SK-N-SH (cell line): ENCODE measurements at regions not wholly inside any gene's neighbourhood (a gene's known extent, or its start where the extent isn't known, plus 50 kb on each side); places are given as distances from the start of the nearest gene placed in this dataset.

Source experiments
- CTCF ChIA-PET: fragments of 300-600, 350-600 bp; formaldehyde crosslinking; extraction: SDS; loops from one replicate; lab custom pipeline; 2021; lab: Yijun Ruan, JAX
- POLR2A ChIA-PET: fragments of 350-600 bp; sonication (Branson Sonifier 250); formaldehyde crosslinking; extraction: SDS; loops from one replicate; lab custom pipeline; 2020; ENCODE audit warnings: antibody characterized with exemption, inconsistent platforms; lab: Yijun Ruan, JAX
- DNase-seq: peaks from one replicate; pipeline ENCODE4 v3.0.0; 2012
- H2AFZ ChIP-seq: fragments of 200-600 bp; sonication (generic); 2 replicates; pipeline ENCODE4 v1.8.1; 2016; ENCODE audit warnings: antibody characterized with exemption, mild to moderate bottlenecking, low read depth
- H3F3A ChIP-seq: fragments of 200-600 bp; sonication (generic); replicated peaks from 2 replicates; pipeline ENCODE3; 2016; ENCODE audit warnings: antibody characterized with exemption, mild to moderate bottlenecking; ENCODE audit not compliant: insufficient read depth
- H3K27ac ChIP-seq, 2 experiments: fragments of 200-500 bp in 1 of 2; fragments of 200-600 bp in 1 of 2; sonication (Bioruptor generic) in 1 of 2; sonication (generic), shearing (Covaris generic) in 1 of 2; 2 replicates each; pipeline versions ENCODE4 v1.5.1 to v1.6.1; 2014 to 2016; ENCODE audit warnings: low read depth in 2 of 2, inconsistent platforms in 1 of 2, low read length in 1 of 2, mild to moderate bottlenecking in 1 of 2, mixed read lengths in 1 of 2
- H3K27me3 ChIP-seq: fragments of 200-600 bp; sonication (generic), shearing (Covaris generic); 2 replicates; pipeline ENCODE4 v1.6.1; 2016; ENCODE audit warnings: mixed run types; ENCODE audit not compliant: insufficient read depth
- H3K36me3 ChIP-seq, 2 experiments: fragments of 200-500 bp in 1 of 2; fragments of 200-600 bp in 1 of 2; sonication (Bioruptor generic) in 1 of 2; sonication (generic) in 1 of 2; replicated peaks in 1 of 2; 2 replicates each; pipeline versions ENCODE3 to v1.5.1; 2014 to 2016; ENCODE audit warnings: low read length in 1 of 2, mild to moderate bottlenecking in 1 of 2; ENCODE audit not compliant: insufficient read depth in 2 of 2, control insufficient read depth in 1 of 2
- H3K4me1 ChIP-seq, 2 experiments: fragments of 200-500 bp in 1 of 2; fragments of 200-600 bp in 1 of 2; sonication (Bioruptor generic) in 1 of 2; sonication (generic), shearing (Covaris generic) in 1 of 2; 2 replicates each; pipeline versions ENCODE4 v1.5.1 to v1.6.1; 2014 to 2016; ENCODE audit warnings: low read depth in 1 of 2, low read length in 1 of 2, mixed run types in 1 of 2; ENCODE audit not compliant: insufficient read depth in 2 of 2, control insufficient read depth in 1 of 2
- H3K4me2 ChIP-seq: fragments of 200-600 bp; sonication (generic), shearing (Covaris generic); 2 replicates; pipeline ENCODE4 v1.6.1; 2017; ENCODE audit warnings: mixed run types
- H3K4me3 ChIP-seq, 2 experiments: fragments of 200-500 bp in 1 of 2; fragments of 200-600 bp in 1 of 2; sonication (Bioruptor generic) in 1 of 2; sonication (generic), shearing (Covaris generic) in 1 of 2; 2 replicates each; pipeline versions ENCODE4 v1.5.1 to v1.8.1; 2014 to 2016; ENCODE audit warnings: low read depth in 2 of 2, inconsistent platforms in 1 of 2, low read length in 1 of 2, mild to moderate bottlenecking in 1 of 2, mixed read lengths in 1 of 2, moderate library complexity in 1 of 2
- H3K79me2 ChIP-seq: fragments of 200-600 bp; sonication (generic); 2 replicates; pipeline ENCODE4 v1.8.1; 2017; ENCODE audit warnings: mild to moderate bottlenecking; ENCODE audit not compliant: insufficient read depth
- H3K9ac ChIP-seq: fragments of 200-600 bp; sonication (generic); 2 replicates; pipeline ENCODE4 v1.6.1; 2017; ENCODE audit warnings: mixed run types
- H3K9me2 ChIP-seq: fragments of 200-600 bp; sonication (generic); 2 replicates; pipeline ENCODE4 v1.6.1; 2017; ENCODE audit warnings: mixed run types
- H3K9me3 ChIP-seq: fragments of 200-600 bp; sonication (generic); 2 replicates; pipeline ENCODE4 v1.6.1; 2017; ENCODE audit warnings: mixed run types, mild to moderate bottlenecking, moderate library complexity
- H4K20me1 ChIP-seq: fragments of 200-600 bp; sonication (generic); 2 replicates; pipeline ENCODE4 v1.6.1; 2017; ENCODE audit warnings: mild to moderate bottlenecking, mixed run types; ENCODE audit not compliant: insufficient read depth
- EP300 ChIP-seq, 2 experiments: IDR thresholded peaks; 2 replicates each; pipeline versions ENCODE4 v1.4.0 to v1.6.1; 2012; ENCODE audit warnings: borderline replicate concordance in 1 of 2, low read depth in 1 of 2, low read length in 1 of 2
- EZH2phosphoT487 ChIP-seq: fragments of 200-600 bp; sonication (generic); IDR thresholded peaks from 2 replicates; pipeline ENCODE4 v1.6.1; 2017; ENCODE audit warnings: low read depth, mixed run types, mild to moderate bottlenecking, antibody characterized with exemption, moderate library complexity, borderline replicate concordance
- FOSL2 ChIP-seq: IDR thresholded peaks from 2 replicates; pipeline ENCODE4 v1.4.0; 2012; ENCODE audit warnings: low read depth, mild to moderate bottlenecking, moderate library complexity, borderline replicate concordance
- FOXJ3 ChIP-seq: sonication (generic); formaldehyde crosslinking; IDR thresholded peaks from 2 replicates; pipeline ENCODE4 v1.5.1; 2020; ENCODE audit warnings: mild to moderate bottlenecking, missing genetic modification reagents
- FOXM1 ChIP-seq: IDR thresholded peaks from 2 replicates; pipeline ENCODE4 v1.4.0; 2012; ENCODE audit warnings: low read depth, mild to moderate bottlenecking
- JUND ChIP-seq: IDR thresholded peaks from 2 replicates; pipeline ENCODE4 v1.4.0; 2012
- NFIC ChIP-seq: IDR thresholded peaks from 2 replicates; pipeline ENCODE4 v1.4.0; 2012; ENCODE audit warnings: borderline replicate concordance
- NRF1 ChIP-seq: IDR thresholded peaks from 2 replicates; pipeline ENCODE4 v1.6.1; 2012; ENCODE audit warnings: low read depth, mild to moderate bottlenecking, low read length
- POLR2AphosphoS5 ChIP-seq: IDR thresholded peaks from 2 replicates; pipeline ENCODE4 v1.6.1; 2012; ENCODE audit warnings: low read depth, low read length
- RAD21 ChIP-seq: IDR thresholded peaks from 2 replicates; pipeline ENCODE4 v1.6.1; 2012; ENCODE audit warnings: mild to moderate bottlenecking, low read length
- RXRA ChIP-seq: IDR thresholded peaks from 2 replicates; pipeline ENCODE4 v1.4.0; 2012; ENCODE audit warnings: low read depth, mild to moderate bottlenecking, borderline replicate concordance
- SIN3A ChIP-seq: IDR thresholded peaks from 2 replicates; pipeline ENCODE4 v1.6.1; 2012; ENCODE audit warnings: low read depth, mild to moderate bottlenecking, low read length, moderate library complexity, borderline replicate concordance
- SMC3 ChIP-seq: IDR thresholded peaks from 2 replicates; pipeline ENCODE4 v1.6.1; 2012; ENCODE audit warnings: low read depth, low read length, improper control_type of control experiment
- TAF1 ChIP-seq: IDR thresholded peaks from 2 replicates; pipeline ENCODE4 v1.6.1; 2012; ENCODE audit warnings: low read depth, mild to moderate bottlenecking, low read length, moderate library complexity, borderline replicate concordance
- TCF12 ChIP-seq: IDR thresholded peaks from 2 replicates; pipeline ENCODE4 v1.4.0; 2012
- TEAD4 ChIP-seq: IDR thresholded peaks from 2 replicates; pipeline ENCODE4 v1.4.0; 2012; ENCODE audit warnings: mild to moderate bottlenecking, borderline replicate concordance; ENCODE audit not compliant: insufficient read depth
- YY1 ChIP-seq: IDR thresholded peaks from 2 replicates; pipeline ENCODE4 v1.4.0; 2012; ENCODE audit warnings: low read depth, mild to moderate bottlenecking
- WGBS: methylation state at CpG from one replicate; pipeline ENCODE4 v1.1.6; 2017; ENCODE audit warnings: low lambda C conversion rate; 5-methylcytosine and 5-hydroxymethylcytosine counted together
- TF ChIP-seq, protein P1 (sequence below): fragments of 150-350 bp; IDR thresholded peaks from 2 replicates; pipeline ENCODE4 v1.6.1; 2017; ENCODE audit warnings: antibody characterized with exemption, low read length, low read depth, borderline replicate concordance
- TF ChIP-seq, protein P2 (sequence below): IDR thresholded peaks from 2 replicates; pipeline ENCODE4 v1.4.0; 2012; ENCODE audit warnings: low read depth, borderline replicate concordance
- TF ChIP-seq, protein P3 (sequence below): fragments of 200-600 bp; sonication (generic); IDR thresholded peaks from 2 replicates; pipeline ENCODE4 v1.6.1; 2017; ENCODE audit warnings: antibody characterized with exemption, mild to moderate bottlenecking, moderate library complexity

DNA sequence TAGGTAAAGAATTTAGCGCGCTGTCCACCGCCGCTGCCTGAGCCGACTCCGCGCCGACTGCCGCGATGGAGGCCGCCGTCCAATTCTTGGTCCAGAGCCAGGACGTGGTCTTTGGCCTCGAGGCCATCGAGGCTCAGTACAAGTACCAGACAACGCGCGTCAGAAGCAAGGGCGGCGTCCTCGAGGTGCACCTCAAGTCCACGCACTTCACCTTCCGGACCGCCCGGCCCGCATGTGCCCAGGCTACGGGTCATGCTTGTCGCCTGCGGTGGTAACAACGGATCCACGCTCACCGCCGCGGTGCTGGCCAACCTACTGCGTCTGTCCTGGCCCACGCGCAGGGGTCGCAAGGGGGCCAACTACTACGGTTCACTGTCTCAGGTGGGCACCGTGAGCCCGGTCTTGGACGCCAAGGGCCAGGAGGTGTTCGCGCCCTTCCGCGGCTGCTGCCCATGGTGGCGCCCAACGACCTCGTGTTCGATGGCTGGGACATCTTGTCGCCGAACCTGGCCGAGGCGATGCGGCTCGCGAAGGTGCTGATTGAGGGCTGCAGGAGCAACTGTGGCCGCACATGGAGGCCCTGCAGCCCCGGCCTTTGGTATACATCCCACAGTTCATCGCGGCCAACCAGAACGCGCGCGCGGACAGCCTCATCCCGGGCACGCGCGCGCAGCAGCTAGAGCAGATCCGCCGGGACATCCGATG lies 128.0 kb downstream of the ANAPC4 start:
- no peaks in the 10 kb centered on the region for H4K20me1 ChIP-seq
- H3K9ac ChIP-seq, result no peak overlapping the region
- H2AFZ ChIP-seq, result no peak overlapping the region
- no peak for DNase-seq
- ChIA-PET CTCF (no interaction called here), POLR2A (no interaction called here)
- 91% methylated on average over 71 of the region's 74 CpGs for WGBS
- H3K4me2 ChIP-seq, result no peak overlapping the region
- H3K9me2 ChIP-seq, result no peaks in the 10 kb centered on the region
- H3K79me2 ChIP-seq, result no peaks in the 10 kb centered on the region
- H3K27ac ChIP-seq, result no peak overlapping the region
- no peaks in the 10 kb centered on the region for H3K27me3 ChIP-seq
- H3F3A ChIP-seq, result peaks cover 4% of the 10 kb centered on the region
- H3K4me1 ChIP-seq, result peaks cover 0 to 6% of the 10 kb centered on the region in 2 experiments; a peak in 2 of 4 replicates
- TF ChIP-seq EP300 (IDR thresholded peaks at IDR 0.05; ENCODE audit: borderline replicate concordance in 1 of 2, low read depth in 1 of 2, low read length in 1 of 2), result no peak
- no peak for TF ChIP-seq FOXM1
- no peak for TF ChIP-seq NFIC
- TF ChIP-seq FOSL2, result no peak
- no peak for TF ChIP-seq POLR2AphosphoS5
- no peak for TF ChIP-seq TEAD4
- TF ChIP-seq TCF12, result no peak
- no peak for TF ChIP-seq SIN3A
- TF ChIP-seq, protein P1, sequence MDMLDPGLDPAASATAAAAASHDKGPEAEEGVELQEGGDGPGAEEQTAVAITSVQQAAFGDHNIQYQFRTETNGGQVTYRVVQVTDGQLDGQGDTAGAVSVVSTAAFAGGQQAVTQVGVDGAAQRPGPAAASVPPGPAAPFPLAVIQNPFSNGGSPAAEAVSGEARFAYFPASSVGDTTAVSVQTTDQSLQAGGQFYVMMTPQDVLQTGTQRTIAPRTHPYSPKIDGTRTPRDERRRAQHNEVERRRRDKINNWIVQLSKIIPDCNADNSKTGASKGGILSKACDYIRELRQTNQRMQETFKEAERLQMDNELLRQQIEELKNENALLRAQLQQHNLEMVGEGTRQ, result no peak
- no peak for TF ChIP-seq JUND
- TF ChIP-seq EZH2phosphoT487, result no peak
- no peak for TF ChIP-seq NRF1
- no peak for TF ChIP-seq TAF1
- TF ChIP-seq RXRA, result no peak
- TF ChIP-seq, protein P2, sequence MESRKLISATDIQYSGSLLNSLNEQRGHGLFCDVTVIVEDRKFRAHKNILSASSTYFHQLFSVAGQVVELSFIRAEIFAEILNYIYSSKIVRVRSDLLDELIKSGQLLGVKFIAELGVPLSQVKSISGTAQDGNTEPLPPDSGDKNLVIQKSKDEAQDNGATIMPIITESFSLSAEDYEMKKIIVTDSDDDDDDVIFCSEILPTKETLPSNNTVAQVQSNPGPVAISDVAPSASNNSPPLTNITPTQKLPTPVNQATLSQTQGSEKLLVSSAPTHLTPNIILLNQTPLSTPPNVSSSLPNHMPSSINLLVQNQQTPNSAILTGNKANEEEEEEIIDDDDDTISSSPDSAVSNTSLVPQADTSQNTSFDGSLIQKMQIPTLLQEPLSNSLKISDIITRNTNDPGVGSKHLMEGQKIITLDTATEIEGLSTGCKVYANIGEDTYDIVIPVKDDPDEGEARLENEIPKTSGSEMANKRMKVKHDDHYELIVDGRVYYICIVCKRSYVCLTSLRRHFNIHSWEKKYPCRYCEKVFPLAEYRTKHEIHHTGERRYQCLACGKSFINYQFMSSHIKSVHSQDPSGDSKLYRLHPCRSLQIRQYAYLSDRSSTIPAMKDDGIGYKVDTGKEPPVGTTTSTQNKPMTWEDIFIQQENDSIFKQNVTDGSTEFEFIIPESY, result no peak
- no peak for TF ChIP-seq FOXJ3 (CRISPR knock-in tag)
- TF ChIP-seq RAD21, result no peak
- TF ChIP-seq, protein P3, sequence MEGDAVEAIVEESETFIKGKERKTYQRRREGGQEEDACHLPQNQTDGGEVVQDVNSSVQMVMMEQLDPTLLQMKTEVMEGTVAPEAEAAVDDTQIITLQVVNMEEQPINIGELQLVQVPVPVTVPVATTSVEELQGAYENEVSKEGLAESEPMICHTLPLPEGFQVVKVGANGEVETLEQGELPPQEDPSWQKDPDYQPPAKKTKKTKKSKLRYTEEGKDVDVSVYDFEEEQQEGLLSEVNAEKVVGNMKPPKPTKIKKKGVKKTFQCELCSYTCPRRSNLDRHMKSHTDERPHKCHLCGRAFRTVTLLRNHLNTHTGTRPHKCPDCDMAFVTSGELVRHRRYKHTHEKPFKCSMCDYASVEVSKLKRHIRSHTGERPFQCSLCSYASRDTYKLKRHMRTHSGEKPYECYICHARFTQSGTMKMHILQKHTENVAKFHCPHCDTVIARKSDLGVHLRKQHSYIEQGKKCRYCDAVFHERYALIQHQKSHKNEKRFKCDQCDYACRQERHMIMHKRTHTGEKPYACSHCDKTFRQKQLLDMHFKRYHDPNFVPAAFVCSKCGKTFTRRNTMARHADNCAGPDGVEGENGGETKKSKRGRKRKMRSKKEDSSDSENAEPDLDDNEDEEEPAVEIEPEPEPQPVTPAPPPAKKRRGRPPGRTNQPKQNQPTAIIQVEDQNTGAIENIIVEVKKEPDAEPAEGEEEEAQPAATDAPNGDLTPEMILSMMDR, result no peak
- TF ChIP-seq SMC3, result no peak
- TF ChIP-seq YY1, result no peak
- no peak overlapping the region for H3K4me3 ChIP-seq
- H3K36me3 ChIP-seq, result no peaks in the 10 kb centered on the region
- H3K9me3 ChIP-seq, result no peaks in the 10 kb centered on the region
